GM12872 (cell line): ENCODE measurements at regions not wholly inside any gene's neighbourhood (a gene's known extent, or its start where the extent isn't known, plus 50 kb on each side); places are given as distances from the start of the nearest gene placed in this dataset.

Experiments used
- CTCF ChIP-seq: IDR thresholded peaks from 3 replicates; pipeline ENCODE4 v1.5.1; 2011; ENCODE audit warnings: low read depth, mild to moderate bottlenecking, low read length, moderate library complexity; ENCODE audit not compliant: insufficient read depth

- TF ChIP-seq CTCF = no peak
Observed at GRCh38 chrX:112197840-112198239, 115.3 kb upstream of the TRPC5 start.

DNA sequence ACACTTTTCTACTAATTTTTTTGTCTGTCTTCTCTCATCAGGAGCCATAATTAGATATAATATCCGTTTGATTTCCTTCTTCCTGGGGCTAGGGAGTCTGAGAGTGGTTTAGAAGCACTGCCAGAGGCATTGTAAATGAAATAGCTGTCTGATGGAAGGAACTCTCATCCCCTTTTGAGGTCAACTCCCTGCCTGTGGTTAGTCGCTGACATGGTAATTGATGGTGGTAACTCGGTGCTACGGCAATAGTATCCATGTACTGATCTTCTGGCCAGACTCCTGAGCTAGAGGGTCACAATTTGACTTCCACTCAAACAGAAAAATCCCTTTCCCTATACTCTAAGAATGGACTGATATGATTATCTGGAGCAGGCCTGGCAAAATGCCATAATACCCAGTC, 108.1 kb upstream of the TRPC5 start:
- no peak for TF ChIP-seq CTCF

- no peak for TF ChIP-seq CTCF
Observed at GRCh38 chrX:112164420-112164819, 81.8 kb upstream of the TRPC5 start.

GRCh38 chrX:112163906-112164305, 81.3 kb upstream of the TRPC5 start:
- TF ChIP-seq CTCF = no peak

GRCh38 chrX:112148397-112148796, 65.8 kb upstream of the TRPC5 start:
- no peak for TF ChIP-seq CTCF

DNA sequence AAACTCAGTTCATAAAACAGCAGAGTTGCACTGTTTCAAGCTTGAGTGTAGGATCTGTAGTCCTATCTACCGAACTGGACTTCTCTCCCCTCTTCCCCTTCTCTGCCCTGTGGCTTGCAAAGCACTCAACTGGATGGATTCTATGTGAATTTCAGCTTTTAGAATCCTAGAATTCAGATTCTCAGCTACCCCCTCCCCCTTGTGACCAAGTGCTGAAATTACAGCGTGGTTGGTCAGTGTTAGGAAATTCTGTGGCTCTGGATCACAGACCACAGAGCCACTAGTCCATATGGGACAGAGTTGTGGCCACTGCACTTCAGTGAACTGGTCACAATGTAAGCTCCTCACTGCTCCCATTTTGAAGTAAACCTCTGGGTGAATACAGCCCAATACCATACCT, 64.6 kb upstream of the TRPC5 start:
- TF ChIP-seq CTCF = peak; percentile 51; the same call in 2 of the 3 replicates

GRCh38 chrX:112137276-112137675, 54.7 kb upstream of the TRPC5 start:
- TF ChIP-seq CTCF = no peak
